H1 (cell line): ENCODE measurements at regions not wholly inside any gene's neighbourhood (a gene's known extent, or its start where the extent isn't known, plus 50 kb on each side); places are given as distances from the start of the nearest gene placed in this dataset.
A peak's percentile ranks its signal among the peaks of the same experiment; 100 is the strongest.

ENCODE experiments used
- EZH2 ChIP-seq: fragments of 200-600 bp; sonication (generic); IDR thresholded peaks from 2 replicates; pipeline ENCODE4 v1.7.1; 2012; ENCODE audit warnings: low read depth, mild to moderate bottlenecking, moderate library complexity, low read length, inconsistent platforms; ENCODE audit not compliant: severe bottlenecking
- JUND ChIP-seq: IDR thresholded peaks from 2 replicates; pipeline ENCODE4 v1.6.1; 2011; ENCODE audit warnings: mild to moderate bottlenecking, improper control_type of control experiment, low read length
- POLR2AphosphoS5 ChIP-seq: IDR thresholded peaks from 2 replicates; pipeline ENCODE4 v1.6.1; 2011; ENCODE audit warnings: low read depth, low read length
- RXRA ChIP-seq: IDR thresholded peaks from 2 replicates; pipeline ENCODE4 v1.6.1; 2011; ENCODE audit warnings: low read depth, mild to moderate bottlenecking, low read length, moderate library complexity; ENCODE audit not compliant: insufficient read depth
- SAP30 ChIP-seq: fragments of 300-600 bp; sonication (generic); IDR thresholded peaks from 2 replicates; pipeline ENCODE4 v1.7.1; 2012; ENCODE audit warnings: low read length, moderate library complexity, mild to moderate bottlenecking, inconsistent platforms; ENCODE audit not compliant: insufficient read depth, insufficient replicate concordance
- SP1 ChIP-seq: IDR thresholded peaks from 2 replicates; pipeline ENCODE4 v1.6.1; 2011; ENCODE audit warnings: low read depth, low read length
- SRF ChIP-seq: IDR thresholded peaks from 2 replicates; pipeline ENCODE4 v1.6.1; 2011; ENCODE audit warnings: mild to moderate bottlenecking, low read depth, low read length, moderate library complexity
- TAF7 ChIP-seq: optimal IDR thresholded peaks from 2 replicates; pipeline ENCODE3; 2011; ENCODE audit warnings: low read depth, mild to moderate bottlenecking, inconsistent platforms, low read length, moderate library complexity, borderline replicate concordance
- YY1 ChIP-seq: IDR thresholded peaks from 2 replicates; pipeline ENCODE4 v1.6.1; 2011; ENCODE audit warnings: low read depth, mild to moderate bottlenecking, low read length
- TF ChIP-seq, protein P1 (sequence below): fragments of 300-600 bp; sonication (generic); IDR thresholded peaks from 2 replicates; pipeline ENCODE4 v1.7.1; 2012; ENCODE audit warnings: low read length, moderate library complexity, mild to moderate bottlenecking, inconsistent platforms; ENCODE audit not compliant: insufficient replicate concordance
- TF ChIP-seq, protein P2 (sequence below): IDR thresholded peaks from 2 replicates; pipeline ENCODE4 v1.6.1; 2012; ENCODE audit warnings: low read length, inconsistent platforms

DNA sequence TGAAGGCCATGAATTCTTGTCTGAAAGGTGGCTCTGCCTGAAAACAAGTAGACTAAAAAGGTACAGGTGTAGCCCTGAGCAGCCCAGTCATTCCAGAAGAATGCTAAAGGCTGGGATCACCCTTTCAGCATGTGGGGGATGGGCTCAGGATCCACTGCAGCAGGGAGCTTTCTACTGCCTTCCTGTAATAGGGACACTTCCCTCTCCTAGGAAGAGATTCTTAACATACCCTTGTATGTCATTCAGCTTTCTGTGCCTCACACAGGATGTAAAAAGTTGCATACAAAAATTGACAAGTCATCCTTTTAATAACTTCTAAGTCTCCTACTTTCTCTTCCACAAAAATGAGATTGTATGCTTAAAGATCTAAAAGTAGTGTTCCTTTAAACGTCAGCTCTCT, 123.3 kb downstream of the ZNF518B start (continued):
- TF ChIP-seq, protein P1, sequence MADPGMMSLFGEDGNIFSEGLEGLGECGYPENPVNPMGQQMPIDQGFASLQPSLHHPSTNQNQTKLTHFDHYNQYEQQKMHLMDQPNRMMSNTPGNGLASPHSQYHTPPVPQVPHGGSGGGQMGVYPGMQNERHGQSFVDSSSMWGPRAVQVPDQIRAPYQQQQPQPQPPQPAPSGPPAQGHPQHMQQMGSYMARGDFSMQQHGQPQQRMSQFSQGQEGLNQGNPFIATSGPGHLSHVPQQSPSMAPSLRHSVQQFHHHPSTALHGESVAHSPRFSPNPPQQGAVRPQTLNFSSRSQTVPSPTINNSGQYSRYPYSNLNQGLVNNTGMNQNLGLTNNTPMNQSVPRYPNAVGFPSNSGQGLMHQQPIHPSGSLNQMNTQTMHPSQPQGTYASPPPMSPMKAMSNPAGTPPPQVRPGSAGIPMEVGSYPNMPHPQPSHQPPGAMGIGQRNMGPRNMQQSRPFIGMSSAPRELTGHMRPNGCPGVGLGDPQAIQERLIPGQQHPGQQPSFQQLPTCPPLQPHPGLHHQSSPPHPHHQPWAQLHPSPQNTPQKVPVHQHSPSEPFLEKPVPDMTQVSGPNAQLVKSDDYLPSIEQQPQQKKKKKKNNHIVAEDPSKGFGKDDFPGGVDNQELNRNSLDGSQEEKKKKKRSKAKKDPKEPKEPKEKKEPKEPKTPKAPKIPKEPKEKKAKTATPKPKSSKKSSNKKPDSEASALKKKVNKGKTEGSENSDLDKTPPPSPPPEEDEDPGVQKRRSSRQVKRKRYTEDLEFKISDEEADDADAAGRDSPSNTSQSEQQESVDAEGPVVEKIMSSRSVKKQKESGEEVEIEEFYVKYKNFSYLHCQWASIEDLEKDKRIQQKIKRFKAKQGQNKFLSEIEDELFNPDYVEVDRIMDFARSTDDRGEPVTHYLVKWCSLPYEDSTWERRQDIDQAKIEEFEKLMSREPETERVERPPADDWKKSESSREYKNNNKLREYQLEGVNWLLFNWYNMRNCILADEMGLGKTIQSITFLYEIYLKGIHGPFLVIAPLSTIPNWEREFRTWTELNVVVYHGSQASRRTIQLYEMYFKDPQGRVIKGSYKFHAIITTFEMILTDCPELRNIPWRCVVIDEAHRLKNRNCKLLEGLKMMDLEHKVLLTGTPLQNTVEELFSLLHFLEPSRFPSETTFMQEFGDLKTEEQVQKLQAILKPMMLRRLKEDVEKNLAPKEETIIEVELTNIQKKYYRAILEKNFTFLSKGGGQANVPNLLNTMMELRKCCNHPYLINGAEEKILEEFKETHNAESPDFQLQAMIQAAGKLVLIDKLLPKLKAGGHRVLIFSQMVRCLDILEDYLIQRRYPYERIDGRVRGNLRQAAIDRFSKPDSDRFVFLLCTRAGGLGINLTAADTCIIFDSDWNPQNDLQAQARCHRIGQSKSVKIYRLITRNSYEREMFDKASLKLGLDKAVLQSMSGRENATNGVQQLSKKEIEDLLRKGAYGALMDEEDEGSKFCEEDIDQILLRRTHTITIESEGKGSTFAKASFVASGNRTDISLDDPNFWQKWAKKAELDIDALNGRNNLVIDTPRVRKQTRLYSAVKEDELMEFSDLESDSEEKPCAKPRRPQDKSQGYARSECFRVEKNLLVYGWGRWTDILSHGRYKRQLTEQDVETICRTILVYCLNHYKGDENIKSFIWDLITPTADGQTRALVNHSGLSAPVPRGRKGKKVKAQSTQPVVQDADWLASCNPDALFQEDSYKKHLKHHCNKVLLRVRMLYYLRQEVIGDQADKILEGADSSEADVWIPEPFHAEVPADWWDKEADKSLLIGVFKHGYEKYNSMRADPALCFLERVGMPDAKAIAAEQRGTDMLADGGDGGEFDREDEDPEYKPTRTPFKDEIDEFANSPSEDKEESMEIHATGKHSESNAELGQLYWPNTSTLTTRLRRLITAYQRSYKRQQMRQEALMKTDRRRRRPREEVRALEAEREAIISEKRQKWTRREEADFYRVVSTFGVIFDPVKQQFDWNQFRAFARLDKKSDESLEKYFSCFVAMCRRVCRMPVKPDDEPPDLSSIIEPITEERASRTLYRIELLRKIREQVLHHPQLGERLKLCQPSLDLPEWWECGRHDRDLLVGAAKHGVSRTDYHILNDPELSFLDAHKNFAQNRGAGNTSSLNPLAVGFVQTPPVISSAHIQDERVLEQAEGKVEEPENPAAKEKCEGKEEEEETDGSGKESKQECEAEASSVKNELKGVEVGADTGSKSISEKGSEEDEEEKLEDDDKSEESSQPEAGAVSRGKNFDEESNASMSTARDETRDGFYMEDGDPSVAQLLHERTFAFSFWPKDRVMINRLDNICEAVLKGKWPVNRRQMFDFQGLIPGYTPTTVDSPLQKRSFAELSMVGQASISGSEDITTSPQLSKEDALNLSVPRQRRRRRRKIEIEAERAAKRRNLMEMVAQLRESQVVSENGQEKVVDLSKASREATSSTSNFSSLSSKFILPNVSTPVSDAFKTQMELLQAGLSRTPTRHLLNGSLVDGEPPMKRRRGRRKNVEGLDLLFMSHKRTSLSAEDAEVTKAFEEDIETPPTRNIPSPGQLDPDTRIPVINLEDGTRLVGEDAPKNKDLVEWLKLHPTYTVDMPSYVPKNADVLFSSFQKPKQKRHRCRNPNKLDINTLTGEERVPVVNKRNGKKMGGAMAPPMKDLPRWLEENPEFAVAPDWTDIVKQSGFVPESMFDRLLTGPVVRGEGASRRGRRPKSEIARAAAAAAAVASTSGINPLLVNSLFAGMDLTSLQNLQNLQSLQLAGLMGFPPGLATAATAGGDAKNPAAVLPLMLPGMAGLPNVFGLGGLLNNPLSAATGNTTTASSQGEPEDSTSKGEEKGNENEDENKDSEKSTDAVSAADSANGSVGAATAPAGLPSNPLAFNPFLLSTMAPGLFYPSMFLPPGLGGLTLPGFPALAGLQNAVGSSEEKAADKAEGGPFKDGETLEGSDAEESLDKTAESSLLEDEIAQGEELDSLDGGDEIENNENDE: no peak
- TF ChIP-seq, protein P2, sequence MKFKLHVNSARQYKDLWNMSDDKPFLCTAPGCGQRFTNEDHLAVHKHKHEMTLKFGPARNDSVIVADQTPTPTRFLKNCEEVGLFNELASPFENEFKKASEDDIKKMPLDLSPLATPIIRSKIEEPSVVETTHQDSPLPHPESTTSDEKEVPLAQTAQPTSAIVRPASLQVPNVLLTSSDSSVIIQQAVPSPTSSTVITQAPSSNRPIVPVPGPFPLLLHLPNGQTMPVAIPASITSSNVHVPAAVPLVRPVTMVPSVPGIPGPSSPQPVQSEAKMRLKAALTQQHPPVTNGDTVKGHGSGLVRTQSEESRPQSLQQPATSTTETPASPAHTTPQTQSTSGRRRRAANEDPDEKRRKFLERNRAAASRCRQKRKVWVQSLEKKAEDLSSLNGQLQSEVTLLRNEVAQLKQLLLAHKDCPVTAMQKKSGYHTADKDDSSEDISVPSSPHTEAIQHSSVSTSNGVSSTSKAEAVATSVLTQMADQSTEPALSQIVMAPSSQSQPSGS: no peak
- TF ChIP-seq SRF (no peak), TAF7 (no peak), YY1 (no peak), SAP30 (no peak), POLR2AphosphoS5 (no peak), RXRA (no peak), SP1 (peak; percentile 69), JUND (peak; percentile 83), EZH2 (no peak)
